H9 (cell line): ENCODE measurements at regions not wholly inside any gene's neighbourhood (a gene's known extent, or its start where the extent isn't known, plus 50 kb on each side); places are given as distances from the start of the nearest gene placed in this dataset.

Experiments used
- DNase-seq: peaks from one replicate; pipeline ENCODE4 v3.0.0-alpha.2; 2017
- H2AFZ ChIP-seq: one replicate; pipeline ENCODE4 v1.6.1; 2013; ENCODE audit warnings: mild to moderate bottlenecking, low read length, control low read depth, moderate library complexity
- H2AK5ac ChIP-seq: 2 replicates; pipeline ENCODE4 v1.6.1; 2013; ENCODE audit warnings: low read length, control low read depth, mixed read lengths; ENCODE audit not compliant: insufficient read length
- H2BK120ac ChIP-seq: one replicate; pipeline ENCODE4 v1.6.1; 2013; ENCODE audit warnings: low read depth, mild to moderate bottlenecking, low read length, control low read depth, inconsistent platforms; ENCODE audit not compliant: poor library complexity, severe bottlenecking
- H2BK12ac ChIP-seq: 2 replicates; pipeline ENCODE4 v1.6.1; 2013; ENCODE audit warnings: low read length, control low read depth, mixed read lengths, low read depth; ENCODE audit not compliant: insufficient read length
- H2BK15ac ChIP-seq: 2 replicates; pipeline ENCODE4 v1.6.1; 2013; ENCODE audit warnings: low read depth, low read length, control low read depth
- H2BK20ac ChIP-seq: one replicate; pipeline ENCODE4 v1.6.1; 2013; ENCODE audit warnings: low read depth, mild to moderate bottlenecking, low read length, control low read depth, inconsistent platforms; ENCODE audit not compliant: poor library complexity, severe bottlenecking
- H2BK5ac ChIP-seq: 2 replicates; pipeline ENCODE4 v1.6.1; 2013; ENCODE audit warnings: low read length, control low read depth, mixed read lengths; ENCODE audit not compliant: insufficient read length
- H3K14ac ChIP-seq: 2 replicates; pipeline ENCODE4 v1.6.1; 2013; ENCODE audit warnings: low read length, control low read depth; ENCODE audit not compliant: insufficient read depth
- H3K18ac ChIP-seq: 2 replicates; pipeline ENCODE4 v1.6.1; 2013; ENCODE audit warnings: low read depth, mild to moderate bottlenecking, mixed read lengths, low read length, control low read depth; ENCODE audit not compliant: insufficient read length
- H3K23ac ChIP-seq: 2 replicates; pipeline ENCODE4 v1.6.1; 2013; ENCODE audit warnings: low read length, control low read depth, mixed read lengths, low read depth; ENCODE audit not compliant: insufficient read length
- H3K23me2 ChIP-seq: 2 replicates; pipeline ENCODE4 v1.6.1; 2013; ENCODE audit warnings: low read depth, mild to moderate bottlenecking, mixed read lengths, low read length, control low read depth; ENCODE audit not compliant: insufficient read length, poor library complexity, severe bottlenecking
- H3K27ac ChIP-seq: 2 replicates; pipeline ENCODE4 v1.5.1; 2013; ENCODE audit warnings: low read length, control low read depth, mixed read lengths, low read depth; ENCODE audit not compliant: insufficient read length
- H3K27me3 ChIP-seq: 2 replicates; pipeline ENCODE4 v1.6.1; 2013; ENCODE audit warnings: low read length, control low read depth, inconsistent platforms; ENCODE audit not compliant: insufficient read depth
- H3K4ac ChIP-seq: 2 replicates; pipeline ENCODE4 v1.6.1; 2013; ENCODE audit warnings: low read depth, mild to moderate bottlenecking, control low read depth, inconsistent platforms, low read length, moderate library complexity
- H3K4me1 ChIP-seq: 2 replicates; pipeline ENCODE4 v1.6.1; 2013; ENCODE audit warnings: low read length, control low read depth, inconsistent platforms; ENCODE audit not compliant: insufficient read depth
- H3K4me2 ChIP-seq: 2 replicates; pipeline ENCODE4 v1.6.1; 2013; ENCODE audit warnings: low read length, control low read depth, mixed read lengths; ENCODE audit not compliant: insufficient read length, insufficient read depth
- H3K56ac ChIP-seq: 2 replicates; pipeline ENCODE4 v1.6.1; 2013; ENCODE audit warnings: low read depth, mild to moderate bottlenecking, mixed read lengths, low read length, control low read depth; ENCODE audit not compliant: insufficient read length
- H3K79me1 ChIP-seq: 2 replicates; pipeline ENCODE4 v1.6.1; 2013; ENCODE audit warnings: low read depth, mild to moderate bottlenecking, moderate library complexity, low read length, control low read depth, inconsistent platforms; ENCODE audit not compliant: insufficient read depth, poor library complexity, severe bottlenecking
- H3K79me2 ChIP-seq: 2 replicates; pipeline ENCODE4 v1.6.1; 2013; ENCODE audit warnings: low read length, control low read depth, inconsistent platforms; ENCODE audit not compliant: insufficient read depth
- H3K9ac ChIP-seq: 2 replicates; pipeline ENCODE4 v1.6.1; 2013; ENCODE audit warnings: low read length, control low read depth, mixed read lengths; ENCODE audit not compliant: insufficient read length; ENCODE audit errors: extremely low read depth
- H3K9me3 ChIP-seq: one replicate; pipeline ENCODE4 v1.6.1; 2013; ENCODE audit warnings: low read depth, low read length, inconsistent platforms; ENCODE audit not compliant: control insufficient read depth
- H3T11ph ChIP-seq: one replicate; pipeline ENCODE4 v1.6.1; 2013; ENCODE audit warnings: mild to moderate bottlenecking, low read length, control low read depth, inconsistent platforms
- H4K20me1 ChIP-seq: one replicate; pipeline ENCODE4 v1.6.1; 2013; ENCODE audit not compliant: control insufficient read depth, insufficient read length, insufficient read depth
- H4K5ac ChIP-seq: 2 replicates; pipeline ENCODE4 v1.6.1; 2013; ENCODE audit warnings: low read depth, mild to moderate bottlenecking, mixed read lengths, low read length, control low read depth; ENCODE audit not compliant: insufficient read length
- H4K8ac ChIP-seq: replicated peaks from 2 replicates; pipeline ENCODE4 v1.6.1; 2013; ENCODE audit warnings: low read length, control low read depth, mixed read lengths, low read depth; ENCODE audit not compliant: insufficient read length
- H4K91ac ChIP-seq: 2 replicates; pipeline ENCODE4 v1.6.1; 2013; ENCODE audit warnings: low read depth, mild to moderate bottlenecking, moderate library complexity, mixed read lengths, low read length, control low read depth; ENCODE audit not compliant: insufficient read length
- H3K27ac Mint-ChIP-seq, 3 experiments: 2 replicates in 2 of 3; 3 replicates in 1 of 3; pipeline ENCODE4 v1.8.0; 2020 to 2021; ENCODE audit warnings: mixed read lengths in 3 of 3, mild to moderate bottlenecking in 1 of 3, moderate library complexity in 1 of 3
- H3K27me3 Mint-ChIP-seq: 2 replicates; pipeline ENCODE4 v1.8.0; 2021; ENCODE audit warnings: low read depth, mild to moderate bottlenecking, moderate library complexity, mixed read lengths
- H3K36me3 Mint-ChIP-seq, 3 experiments: 2 replicates in 2 of 3; 3 replicates in 1 of 3; pipeline ENCODE4 v1.8.0; 2020 to 2021; ENCODE audit warnings: low read depth in 3 of 3, mixed read lengths in 3 of 3; ENCODE audit not compliant: insufficient read depth in 1 of 3
- H3K4me1 Mint-ChIP-seq, 2 experiments: 2 replicates each; pipeline ENCODE4 v1.8.0; 2020; ENCODE audit warnings: mixed read lengths in 2 of 2
- H3K4me3 Mint-ChIP-seq, 2 experiments: 2 replicates in 1 of 2; 3 replicates in 1 of 2; pipeline ENCODE4 v1.8.0; 2020 to 2021; ENCODE audit warnings: mild to moderate bottlenecking in 2 of 2, mixed read lengths in 2 of 2, moderate library complexity in 1 of 2
- H3K9me3 Mint-ChIP-seq, 2 experiments: 2 replicates in 1 of 2; 3 replicates in 1 of 2; pipeline ENCODE4 v1.8.0; 2020; ENCODE audit warnings: mild to moderate bottlenecking in 2 of 2, mixed read lengths in 2 of 2, moderate library complexity in 1 of 2
- CTCF ChIP-seq: fragments of 200-600 bp; sonication (generic); conservative IDR thresholded peaks from 3 replicates; pipeline ENCODE4 v1.8.0; 2021; ENCODE audit warnings: antibody characterized with exemption, mild to moderate bottlenecking
- WGBS: extraction: QIAGEN DNeasy Blood & Tissue Kit; methylation state at CpG from one replicate; pipeline ENCODE4 v1.1.7; 2013; ENCODE audit warnings: missing lambda C conversion rate, low lambda C conversion rate, mixed read lengths; ENCODE audit not compliant: insufficient read length; ENCODE audit errors: extremely low coverage; 5-methylcytosine and 5-hydroxymethylcytosine counted together

- no CpG with 5 or more reads among the region's 1 CpG for WGBS
- Histone ChIP-seq H3K79me2 (no peaks in the 10 kb centered on the region), H2AK5ac (no peak overlapping the region), H3K9me3 (no peaks in the 10 kb centered on the region), H3K4me2 (peak overlapping the region; percentile 30), H4K5ac (no peak overlapping the region), H2BK20ac (no peak overlapping the region), H3K14ac (no peak overlapping the region), H4K20me1 (no peaks in the 10 kb centered on the region), H2BK120ac (no peak overlapping the region), H3K9ac (no peak overlapping the region), H2BK5ac (no peak overlapping the region), H3K79me1 (no peaks in the 10 kb centered on the region), H4K8ac (no peak overlapping the region), H3K23ac (no peak overlapping the region), H3K18ac (no peak overlapping the region), H2AFZ (no peak overlapping the region), H4K91ac (no peak overlapping the region), H3K27ac (no peak overlapping the region), H3K23me2 (no peaks in the 10 kb centered on the region), H3K4me1 (peaks cover 4% of the 10 kb centered on the region; the same call in 1 of the 2 replicates), H3K4ac (no peak overlapping the region), H2BK15ac (no peak overlapping the region), H3K27me3 (no peaks in the 10 kb centered on the region), H3K56ac (no peak overlapping the region), H2BK12ac (no peak overlapping the region), H3T11ph (no peak overlapping the region)
- Mint-ChIP-seq H3K27me3 (no peaks in the 10 kb centered on the region), H3K9me3 (no peaks in the 10 kb centered on the region), H3K36me3 (no peaks in the 10 kb centered on the region), H3K27ac (no peak overlapping the region), H3K4me3 (no peak overlapping the region), H3K4me1 (peaks cover 11 to 13% of the 10 kb centered on the region in 2 experiments; a peak in 3 of 4 replicates)
- DNase-seq: no peak
- no peak for TF ChIP-seq CTCF
These were observed 444.2 kb upstream of the SEMA3D start for GRCh38 chr7:85630904-85631600.
